SK-N-MC (cell line): ENCODE measurements at regions not wholly inside any gene's neighbourhood (a gene's known extent, or its start where the extent isn't known, plus 50 kb on each side); places are given as distances from the start of the nearest gene placed in this dataset.

ENCODE experiments used
- DNase-seq: peaks from one replicate; pipeline ENCODE4 v3.0.0-alpha.2; 2011; ENCODE audit warnings: low read depth, low spot score
- H3K27ac ChIP-seq: fragments of 200-600 bp; sonication (generic); 2 replicates; pipeline ENCODE4 v1.5.1; 2016; ENCODE audit warnings: mixed run types
- H3K36me3 ChIP-seq: fragments of 200-600 bp; sonication (generic); 2 replicates; pipeline ENCODE4 v1.6.1; 2017; ENCODE audit warnings: antibody characterized with exemption, low read length, mixed read lengths; ENCODE audit not compliant: insufficient read depth
- H3K4me3 ChIP-seq: fragments of 200-600 bp; sonication (generic); 2 replicates; pipeline ENCODE4 v1.5.1; 2016
- H3K9ac ChIP-seq: fragments of 200-600 bp; sonication (generic); 2 replicates; pipeline ENCODE4 v1.8.0; 2017; ENCODE audit warnings: mixed run types, mixed read lengths; ENCODE audit not compliant: insufficient read length
- H3K9me3 ChIP-seq: fragments of 200-600 bp; sonication (generic); 2 replicates; pipeline ENCODE4 v1.6.1; 2017; ENCODE audit warnings: low read depth, mild to moderate bottlenecking, antibody characterized with exemption, low read length, moderate library complexity, mixed read lengths
- EZH2 ChIP-seq: fragments of 200-600 bp; sonication (generic); IDR thresholded peaks from one replicate; pipeline ENCODE4 v1.6.1; 2017; ENCODE audit warnings: antibody characterized with exemption
- FOXP2 ChIP-seq: optimal IDR thresholded peaks from 2 replicates; pipeline ENCODE3; 2011; ENCODE audit warnings: mild to moderate bottlenecking, moderate library complexity; ENCODE audit not compliant: insufficient read depth; ENCODE audit errors: extremely low read length, control extremely low read depth
- POLR2AphosphoS5 ChIP-seq: IDR thresholded peaks from 2 replicates; pipeline ENCODE4 v1.6.1; 2012; ENCODE audit warnings: mild to moderate bottlenecking, low read depth, low read length, borderline replicate concordance

GRCh38 chrX:106510713-106511403, 100.9 kb upstream of the RADX start:
- H3K4me3 ChIP-seq = no peak overlapping the region
- H3K36me3 ChIP-seq = no peaks in the 10 kb centered on the region
- H3K9me3 ChIP-seq = no peaks in the 10 kb centered on the region
- DNase-seq = no peak
- H3K9ac ChIP-seq = no peak overlapping the region
- TF ChIP-seq FOXP2 = no peak
- TF ChIP-seq POLR2AphosphoS5 = no peak
- no peak for TF ChIP-seq EZH2
- H3K27ac ChIP-seq = no peak overlapping the region
